Smooth muscle cell (in vitro differentiated cells): ENCODE measurements at regions not wholly inside any gene's neighbourhood (a gene's known extent, or its start where the extent isn't known, plus 50 kb on each side); places are given as distances from the start of the nearest gene placed in this dataset.
A peak's percentile ranks its signal among the peaks of the same experiment; 100 is the strongest.

Source experiments
- DNase-seq: peaks from one replicate; lab custom pipeline; 2025; ENCODE audit not compliant: unreplicated experiment; lab: John Stamatoyannopoulos, UW
- H2AFZ ChIP-seq: fragments of 200-600 bp; sonication (generic); 2 replicates; pipeline ENCODE4 v1.6.0; 2016; ENCODE audit warnings: antibody characterized with exemption, low read depth, mild to moderate bottlenecking
- H3F3A ChIP-seq: fragments of 200-600 bp; sonication (generic); 2 replicates; pipeline ENCODE4 v1.6.0; 2017; ENCODE audit warnings: antibody characterized with exemption, low read depth
- H3K27ac ChIP-seq: fragments of 200-600 bp; sonication (generic); 2 replicates; pipeline ENCODE4 v1.5.1; 2016; ENCODE audit warnings: low read depth, mild to moderate bottlenecking
- H3K27me3 ChIP-seq: fragments of 200-600 bp; sonication (generic); 2 replicates; pipeline ENCODE4 v1.6.1; 2016; ENCODE audit warnings: low read depth, mild to moderate bottlenecking
- H3K36me3 ChIP-seq: fragments of 200-600 bp; sonication (generic); 2 replicates; pipeline ENCODE4 v1.5.1; 2016; ENCODE audit warnings: low read depth
- H3K4me1 ChIP-seq: fragments of 200-600 bp; sonication (generic); 2 replicates; pipeline ENCODE4 v1.5.1; 2016; ENCODE audit warnings: low read depth
- H3K4me2 ChIP-seq: fragments of 200-600 bp; sonication (generic); 2 replicates; pipeline ENCODE4 v1.6.0; 2016; ENCODE audit warnings: mild to moderate bottlenecking
- H3K4me3 ChIP-seq: fragments of 200-600 bp; sonication (generic); 2 replicates; pipeline ENCODE4 v1.5.1; 2016; ENCODE audit warnings: mild to moderate bottlenecking
- H3K79me2 ChIP-seq: fragments of 200-600 bp; sonication (generic); 2 replicates; pipeline ENCODE4 v1.6.0; 2016; ENCODE audit warnings: low read depth, mild to moderate bottlenecking
- H3K9ac ChIP-seq: fragments of 200-600 bp; sonication (generic); 2 replicates; pipeline ENCODE4 v1.6.0; 2016; ENCODE audit warnings: low read depth
- H3K9me3 ChIP-seq: fragments of 200-600 bp; sonication (generic); replicated peaks from 2 replicates; pipeline ENCODE4 v1.5.1; 2016; ENCODE audit warnings: low read depth
- H4K20me1 ChIP-seq: fragments of 200-600 bp; sonication (generic); 2 replicates; pipeline ENCODE4 v1.6.0; 2016; ENCODE audit warnings: low read depth
- CTCF ChIP-seq: fragments of 200-600 bp; sonication (generic); IDR thresholded peaks from 2 replicates; pipeline ENCODE4 v1.5.1; 2017; ENCODE audit warnings: borderline replicate concordance, mild to moderate bottlenecking, antibody characterized with exemption; ENCODE audit not compliant: insufficient read depth, poor library complexity, severe bottlenecking
- WGBS: methylation state at CpG from one replicate; pipeline ENCODE4 v1.1.7; 2016; ENCODE audit warnings: low lambda C conversion rate; 5-methylcytosine and 5-hydroxymethylcytosine counted together

- H3K79me2 ChIP-seq = no peaks in the 10 kb centered on the region
Measured at GRCh38 chr10:65341323-65341925, 1584.4 kb upstream of the LRRTM3 start.

DNA sequence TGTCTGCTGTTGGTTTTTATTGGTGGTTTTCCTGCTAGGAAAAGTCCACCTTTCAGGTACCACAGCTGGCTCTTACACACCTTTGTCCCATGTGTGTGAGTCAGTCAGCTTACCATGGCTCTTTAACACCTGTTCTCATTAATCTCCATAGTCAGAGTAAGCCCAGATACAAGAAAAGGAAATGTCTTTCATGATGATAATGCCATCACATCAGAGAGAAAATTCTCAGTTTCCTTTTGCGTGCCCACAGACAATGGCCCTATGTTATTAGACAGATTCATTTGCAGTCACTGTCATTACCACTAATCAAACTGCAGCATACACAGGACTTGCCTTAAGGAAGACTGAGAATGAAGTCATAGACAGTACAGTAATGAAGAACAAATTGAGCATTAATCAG is 1583.6 kb upstream of the LRRTM3 start:
- no peak for TF ChIP-seq CTCF

More at GRCh38 chr10:65341323-65341925, 1584.4 kb upstream of the LRRTM3 start:
- H3K9me3 ChIP-seq = no peaks in the 10 kb centered on the region
- H2AFZ ChIP-seq = peak overlapping the region; percentile 32
- peaks cover 6% of the 10 kb centered on the region for H3K4me1 ChIP-seq
- no peak overlapping the region for H3K4me3 ChIP-seq
- no peaks in the 10 kb centered on the region for H3F3A ChIP-seq
- peak overlapping the region; percentile 63 for H3K4me2 ChIP-seq
- no peaks in the 10 kb centered on the region for H3K36me3 ChIP-seq
- 16% methylated on average over 4 of the region's 4 CpGs for WGBS
- no peaks in the 10 kb centered on the region for H4K20me1 ChIP-seq
- DNase-seq = no peak
- no peaks in the 10 kb centered on the region for H3K27me3 ChIP-seq
- H3K9ac ChIP-seq = no peak overlapping the region
- H3K27ac ChIP-seq = peak overlapping the region; percentile 21
- TF ChIP-seq CTCF = no peak

GRCh38 chr10:65346466-65346865 is 1579.4 kb upstream of the LRRTM3 start:
- Histone ChIP-seq H3F3A (peaks cover 7% of the 10 kb centered on the region), H3K36me3 (no peaks in the 10 kb centered on the region), H3K9me3 (no peaks in the 10 kb centered on the region), H4K20me1 (no peaks in the 10 kb centered on the region), H3K27ac (no peak overlapping the region), H3K4me1 (peaks cover 3% of the 10 kb centered on the region), H3K9ac (no peak overlapping the region), H3K4me2 (no peak overlapping the region), H3K4me3 (no peak overlapping the region), H3K27me3 (no peaks in the 10 kb centered on the region), H2AFZ (no peak overlapping the region), H3K79me2 (no peaks in the 10 kb centered on the region)
- 69% methylated on average over 3 of the region's 3 CpGs for WGBS
- TF ChIP-seq CTCF = no peak
- DNase-seq = no peak

More for the DNA sequence above, 1583.6 kb upstream of the LRRTM3 start:
- Histone ChIP-seq H2AFZ (no peak overlapping the region), H3K4me2 (no peak overlapping the region), H3K27me3 (no peaks in the 10 kb centered on the region), H3K9ac (no peak overlapping the region), H3K4me1 (peaks cover 6% of the 10 kb centered on the region), H3K79me2 (no peaks in the 10 kb centered on the region), H3K4me3 (no peak overlapping the region), H4K20me1 (no peaks in the 10 kb centered on the region), H3F3A (no peaks in the 10 kb centered on the region), H3K27ac (no peak overlapping the region), H3K36me3 (no peaks in the 10 kb centered on the region), H3K9me3 (no peaks in the 10 kb centered on the region)
- no peak for DNase-seq
- WGBS = 93% methylated on average over 1 of the region's 1 CpG

DNA sequence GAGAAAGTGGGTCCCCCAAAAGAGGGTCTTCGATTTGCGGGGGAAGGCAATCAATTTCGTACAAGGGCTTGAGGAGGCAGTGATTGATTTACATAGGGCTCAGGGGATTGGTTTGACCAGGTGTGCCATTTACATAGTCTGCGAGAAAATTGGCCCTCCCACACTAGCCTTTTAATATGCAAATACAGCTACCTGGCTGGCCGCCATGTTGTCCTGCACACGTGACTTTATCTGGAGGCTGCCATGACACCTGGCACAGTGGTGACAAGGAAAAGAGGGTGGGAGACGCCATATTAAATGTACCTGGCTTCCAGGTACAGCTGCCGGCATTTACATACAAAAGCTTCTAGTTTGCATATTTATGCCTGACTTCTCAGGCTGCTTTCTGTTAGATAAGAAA is 1577.2 kb upstream of the LRRTM3 start:
- no peaks in the 10 kb centered on the region for H3K9me3 ChIP-seq
- no peak for DNase-seq
- peaks cover 7% of the 10 kb centered on the region for H3F3A ChIP-seq
- H4K20me1 ChIP-seq = no peaks in the 10 kb centered on the region
- WGBS = 98% methylated on average over 8 of the region's 8 CpGs
- no peak overlapping the region for H3K4me3 ChIP-seq
- no peak overlapping the region for H2AFZ ChIP-seq
- TF ChIP-seq CTCF = no peak
- no peaks in the 10 kb centered on the region for H3K79me2 ChIP-seq
- H3K9ac ChIP-seq = no peak overlapping the region
- H3K36me3 ChIP-seq = no peaks in the 10 kb centered on the region
- no peak overlapping the region for H3K27ac ChIP-seq
- no peak overlapping the region for H3K4me2 ChIP-seq
- H3K4me1 ChIP-seq = no peaks in the 10 kb centered on the region
- no peaks in the 10 kb centered on the region for H3K27me3 ChIP-seq
